MG63 (cell line): ENCODE measurements at regions not wholly inside any gene's neighbourhood (a gene's known extent, or its start where the extent isn't known, plus 50 kb on each side); places are given as distances from the start of the nearest gene placed in this dataset.

Source experiments
- DNase-seq: peaks from one replicate; pipeline ENCODE4 v3.0.0-alpha.2; 2020
- H3K27me3 ChIP-seq: fragments of 250-450 bp; sonication (Bioruptor Pico); 2 replicates; pipeline ENCODE4 v1.5.1; 2020; ENCODE audit warnings: mild to moderate bottlenecking, moderate library complexity
- H3K36me3 ChIP-seq: fragments of 250-450 bp; sonication (Bioruptor Pico); 2 replicates; pipeline ENCODE4 v1.5.1; 2020; ENCODE audit warnings: mild to moderate bottlenecking, moderate library complexity
- H3K4me3 ChIP-seq: fragments of 250-450 bp; sonication (Bioruptor Pico); 2 replicates; pipeline ENCODE4 v1.5.1; 2020; ENCODE audit warnings: mild to moderate bottlenecking, moderate library complexity
- H3K9me3 ChIP-seq: fragments of 250-450 bp; sonication (Bioruptor Pico); 2 replicates; pipeline ENCODE4 v1.5.1; 2020; ENCODE audit warnings: mild to moderate bottlenecking, moderate library complexity

DNA sequence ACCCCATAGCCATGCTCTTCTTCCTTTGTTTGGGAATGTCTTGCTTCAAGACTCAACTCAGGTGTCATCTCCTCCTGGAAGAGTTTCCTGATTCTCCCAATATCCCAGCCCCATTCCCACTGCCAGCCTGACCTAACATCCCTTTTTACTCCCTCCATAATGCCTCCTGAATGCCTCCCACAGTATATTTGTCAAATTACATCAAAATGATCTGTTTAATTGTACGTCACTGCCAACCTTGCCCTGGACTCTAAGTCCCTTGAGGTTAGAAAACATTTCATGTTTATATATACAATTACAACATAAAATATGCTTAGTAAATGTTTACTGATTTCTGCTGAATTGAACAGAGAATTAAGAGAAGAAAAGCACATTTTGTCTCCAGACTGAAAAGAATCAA, 301.6 kb upstream of the PDE4D start:
- no peak for DNase-seq
- Histone ChIP-seq H3K36me3 (no peaks in the 10 kb centered on the region), H3K27me3 (no peaks in the 10 kb centered on the region), H3K9me3 (no peaks in the 10 kb centered on the region), H3K4me3 (no peak overlapping the region)

DNA sequence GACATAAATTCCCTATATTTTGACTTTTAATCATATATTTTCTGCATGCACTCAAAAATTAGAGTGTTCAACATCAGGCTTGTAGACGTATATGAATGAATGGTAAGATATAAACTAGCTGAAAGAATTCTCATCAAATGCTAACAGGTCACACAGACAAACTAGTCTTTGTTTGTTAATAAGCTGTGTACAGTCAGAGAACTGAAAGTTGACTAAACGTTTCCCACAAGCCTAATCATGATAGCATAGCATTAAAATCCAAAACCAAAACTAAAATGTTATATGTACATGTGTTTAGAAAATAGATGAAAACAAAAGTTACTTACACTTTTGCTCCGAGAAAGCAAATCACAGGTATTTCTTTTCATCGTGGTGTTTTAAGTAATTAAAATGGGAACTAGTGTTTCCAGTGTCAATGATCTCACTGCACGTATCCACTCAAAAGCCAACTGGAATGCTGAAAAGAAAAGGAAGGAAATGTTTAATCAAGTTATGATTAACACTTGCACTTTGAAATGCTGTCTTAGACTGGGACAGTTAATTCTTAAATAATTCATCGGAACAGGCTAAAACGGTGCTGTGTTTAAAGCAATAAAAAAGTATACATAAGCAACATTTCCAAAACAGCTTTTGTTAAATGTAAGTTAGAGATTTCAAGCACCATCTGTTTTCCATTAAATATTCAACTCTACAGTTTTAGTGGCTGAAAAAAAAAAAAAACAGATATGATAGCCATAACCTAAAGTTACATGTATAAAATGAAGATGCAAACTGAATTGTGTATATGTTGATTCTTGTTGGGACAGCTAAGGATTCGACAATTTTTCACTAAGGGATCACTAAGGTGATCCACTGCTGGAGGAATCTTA, 291.9 kb upstream of the PDE4D start:
- Histone ChIP-seq H3K36me3 (no peaks in the 10 kb centered on the region), H3K9me3 (no peaks in the 10 kb centered on the region), H3K27me3 (peaks cover 3% of the 10 kb centered on the region; the same call in 1 of the 2 replicates), H3K4me3 (no peak overlapping the region)
- DNase-seq: no peak

DNA sequence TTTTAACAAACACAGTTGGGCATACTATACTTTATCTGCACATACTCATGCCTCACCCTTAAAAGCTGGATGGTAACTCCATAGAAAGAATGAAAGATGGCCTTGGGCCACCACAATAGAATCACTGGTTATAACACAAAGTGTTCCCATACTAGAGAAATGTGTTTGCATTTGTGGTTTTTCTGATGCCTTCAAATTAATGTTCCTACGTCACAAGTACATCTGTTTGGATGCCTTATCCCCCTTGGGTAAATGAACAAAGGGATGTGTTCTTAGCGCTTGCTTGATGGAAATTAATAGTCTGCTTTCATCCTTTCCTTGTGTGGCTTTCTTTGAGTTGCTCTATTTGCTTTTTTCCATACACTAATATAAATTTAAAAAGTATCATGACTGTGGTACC, 291.1 kb upstream of the PDE4D start:
- Histone ChIP-seq H3K36me3 (no peaks in the 10 kb centered on the region), H3K27me3 (peaks cover 3% of the 10 kb centered on the region; the same call in 1 of the 2 replicates), H3K4me3 (no peak overlapping the region), H3K9me3 (no peaks in the 10 kb centered on the region)
- no peak for DNase-seq

DNA sequence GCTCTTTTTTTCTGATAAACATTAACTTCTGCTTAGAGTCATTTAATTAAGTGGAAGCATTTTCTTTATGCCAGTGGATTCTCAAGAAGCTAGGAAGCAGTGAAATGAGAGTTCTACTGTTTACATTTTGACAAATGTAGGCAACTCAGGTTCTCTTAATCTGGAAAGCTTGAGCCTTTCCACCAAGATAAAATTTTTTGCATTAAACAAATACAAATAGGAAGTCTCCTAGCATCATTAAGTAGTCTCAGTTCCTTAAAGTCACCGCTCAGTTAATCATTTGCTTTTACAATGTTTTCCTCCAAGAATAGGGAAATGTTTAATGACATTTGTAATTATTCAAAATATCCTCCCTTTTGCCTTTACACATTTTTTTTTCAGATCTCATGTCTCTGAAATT, 290.4 kb upstream of the PDE4D start:
- DNase-seq: no peak
- H3K27me3 ChIP-seq: peaks cover 3% of the 10 kb centered on the region; the same call in 1 of the 2 replicates
- no peaks in the 10 kb centered on the region for H3K36me3 ChIP-seq
- H3K9me3 ChIP-seq: no peaks in the 10 kb centered on the region
- H3K4me3 ChIP-seq: no peak overlapping the region

DNA sequence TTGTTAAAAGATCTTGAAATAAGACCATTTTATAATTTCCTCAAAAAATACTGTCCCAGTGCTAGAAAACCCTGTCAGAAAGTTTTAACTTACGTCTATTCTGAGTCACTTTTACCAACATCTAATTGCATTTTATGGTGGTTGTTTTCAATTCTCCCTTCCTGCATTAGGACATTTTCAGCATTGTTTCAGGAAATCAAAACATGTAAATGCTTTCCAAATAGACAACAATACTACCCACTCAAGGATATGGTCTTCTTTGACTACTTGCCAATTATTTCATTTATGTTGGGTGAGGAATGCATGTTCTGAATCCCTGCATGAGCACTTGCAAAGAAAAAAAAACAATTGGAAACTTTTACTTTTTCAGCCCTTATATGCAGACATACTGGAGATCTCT, 284.6 kb upstream of the PDE4D start:
- no peak overlapping the region for H3K4me3 ChIP-seq
- DNase-seq: no peak
- H3K27me3 ChIP-seq: no peaks in the 10 kb centered on the region
- H3K9me3 ChIP-seq: no peaks in the 10 kb centered on the region
- no peaks in the 10 kb centered on the region for H3K36me3 ChIP-seq

DNA sequence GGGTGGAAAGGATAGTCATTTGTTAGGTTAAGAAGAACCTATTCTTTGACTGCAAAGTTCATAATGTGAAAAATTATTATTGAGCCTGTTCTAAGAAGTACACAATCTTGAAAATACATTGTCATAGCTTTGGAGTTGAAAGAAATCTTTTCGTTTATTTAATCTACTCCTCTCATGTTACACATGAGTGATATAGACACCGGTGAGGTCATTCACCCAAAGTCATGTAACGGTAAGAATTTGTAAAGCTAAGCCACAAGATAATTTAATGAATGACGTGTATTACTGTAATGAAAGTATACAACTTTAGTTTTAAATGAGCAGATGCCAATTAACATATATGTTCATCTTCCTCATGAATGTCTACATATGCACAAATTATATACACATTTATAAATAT, 284.1 kb upstream of the PDE4D start:
- H3K36me3 ChIP-seq: no peaks in the 10 kb centered on the region
- no peak for DNase-seq
- H3K4me3 ChIP-seq: no peak overlapping the region
- no peaks in the 10 kb centered on the region for H3K9me3 ChIP-seq
- no peaks in the 10 kb centered on the region for H3K27me3 ChIP-seq

DNA sequence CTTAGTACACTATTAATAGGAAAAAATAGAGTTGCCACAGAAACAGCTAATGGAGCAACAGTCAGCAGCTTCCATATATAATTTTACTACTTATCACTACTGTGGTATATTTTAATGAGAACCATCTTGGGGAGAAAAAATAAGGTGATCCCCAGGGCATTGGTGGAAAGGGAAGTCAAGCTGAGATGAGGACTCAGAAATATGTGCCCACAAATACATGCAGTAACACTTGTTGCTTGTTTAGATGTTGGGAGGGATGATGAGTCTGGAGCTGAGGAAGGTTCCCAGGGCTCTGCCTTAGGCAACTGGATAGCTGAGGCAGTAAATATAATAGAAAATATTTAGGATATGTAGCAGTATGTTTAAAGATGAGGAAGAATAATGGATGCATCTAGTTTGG, 280.1 kb upstream of the PDE4D start:
- Histone ChIP-seq H3K9me3 (no peaks in the 10 kb centered on the region), H3K36me3 (no peaks in the 10 kb centered on the region), H3K27me3 (no peaks in the 10 kb centered on the region), H3K4me3 (no peak overlapping the region)
- DNase-seq: no peak

DNA sequence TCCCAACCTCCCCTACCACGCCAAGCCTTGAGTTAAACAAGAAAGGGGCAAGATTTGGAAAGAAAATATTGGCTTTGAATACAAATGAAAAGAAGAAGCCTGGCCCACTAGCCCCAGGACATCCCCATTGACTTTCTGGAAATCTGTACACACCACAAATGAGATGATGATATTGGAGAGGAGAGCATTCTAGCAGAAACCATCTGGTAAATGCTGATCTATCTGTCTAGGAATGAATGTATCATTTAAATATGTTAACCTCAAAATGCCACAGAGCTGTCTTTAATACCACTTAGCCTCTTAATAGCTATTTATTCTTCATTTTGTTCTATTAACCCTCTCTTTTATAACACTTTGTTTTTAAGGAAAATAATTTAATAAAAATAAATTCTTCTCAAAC, 270.2 kb upstream of the PDE4D start:
- DNase-seq: no peak
- no peaks in the 10 kb centered on the region for H3K9me3 ChIP-seq
- H3K27me3 ChIP-seq: no peaks in the 10 kb centered on the region
- no peaks in the 10 kb centered on the region for H3K36me3 ChIP-seq
- no peak overlapping the region for H3K4me3 ChIP-seq

DNA sequence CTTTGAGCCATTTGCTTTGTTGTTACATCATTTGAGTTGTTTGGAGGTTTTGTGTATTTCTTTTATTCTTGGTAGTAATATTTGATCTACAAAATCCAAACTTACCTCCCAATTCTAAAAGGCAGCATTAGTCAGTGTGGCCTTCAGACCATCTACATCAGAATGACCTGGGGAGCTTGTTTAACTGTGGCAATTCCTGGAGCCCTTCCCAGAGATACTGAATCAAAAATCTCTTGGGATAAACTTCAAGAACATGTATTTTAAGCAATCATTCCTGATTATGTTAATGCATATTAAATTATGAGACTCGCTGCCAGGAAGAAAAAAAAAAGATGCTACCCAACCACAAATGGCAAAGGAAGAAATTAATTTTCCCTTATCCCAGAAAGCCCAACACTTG, 268.9 kb upstream of the PDE4D start:
- no peak for DNase-seq
- Histone ChIP-seq H3K36me3 (no peaks in the 10 kb centered on the region), H3K4me3 (no peak overlapping the region), H3K27me3 (no peaks in the 10 kb centered on the region), H3K9me3 (no peaks in the 10 kb centered on the region)

DNA sequence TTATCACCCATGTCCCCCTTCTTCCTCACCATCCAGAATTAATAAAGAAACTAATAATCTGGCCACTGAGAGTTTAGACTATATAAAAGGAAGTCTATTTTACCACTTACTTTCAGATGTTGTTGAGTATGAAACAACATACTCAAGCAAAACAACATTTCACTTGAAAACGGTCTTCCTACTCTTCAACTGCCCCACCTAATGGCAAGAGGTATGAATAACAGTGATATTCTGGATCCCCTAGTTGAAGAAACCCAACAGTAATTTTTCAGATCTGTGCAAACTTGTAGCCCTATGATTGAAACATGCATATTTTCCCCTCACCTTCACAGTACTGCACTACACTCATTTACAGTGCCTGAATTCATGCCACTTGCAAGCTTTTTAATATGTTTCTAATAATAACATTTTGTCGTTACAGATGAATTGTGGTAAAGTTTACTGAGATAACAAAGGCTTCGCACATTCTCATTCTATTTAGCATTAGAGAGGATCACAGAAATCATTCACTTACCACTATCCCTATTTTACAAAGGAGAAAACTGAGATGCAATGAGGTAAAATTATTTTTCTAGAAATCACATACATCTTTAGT, 267.9 kb upstream of the PDE4D start:
- H3K27me3 ChIP-seq: no peaks in the 10 kb centered on the region
- no peaks in the 10 kb centered on the region for H3K36me3 ChIP-seq
- no peak overlapping the region for H3K4me3 ChIP-seq
- no peaks in the 10 kb centered on the region for H3K9me3 ChIP-seq
- DNase-seq: no peak

DNA sequence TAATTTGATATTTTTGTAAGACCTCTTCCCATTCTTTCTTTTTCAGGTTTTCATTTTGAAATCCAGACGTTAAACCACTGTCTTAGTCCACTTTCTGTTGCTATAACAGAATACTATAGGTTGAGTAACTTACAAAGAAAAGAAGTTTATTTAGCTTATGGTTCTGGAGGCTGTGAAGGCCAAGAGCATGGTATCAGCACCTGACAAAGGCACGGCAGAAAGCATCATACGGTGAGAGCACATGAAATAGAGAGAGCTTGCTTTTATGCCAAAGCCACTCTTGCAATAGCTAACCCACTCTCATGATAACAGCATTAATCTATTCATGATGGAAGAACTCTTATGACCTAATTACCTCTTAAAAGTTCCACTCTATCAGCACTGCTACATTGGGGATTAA, 255.6 kb upstream of the PDE4D start:
- H3K9me3 ChIP-seq: no peaks in the 10 kb centered on the region
- H3K4me3 ChIP-seq: no peak overlapping the region
- no peaks in the 10 kb centered on the region for H3K27me3 ChIP-seq
- DNase-seq: no peak
- no peaks in the 10 kb centered on the region for H3K36me3 ChIP-seq

DNA sequence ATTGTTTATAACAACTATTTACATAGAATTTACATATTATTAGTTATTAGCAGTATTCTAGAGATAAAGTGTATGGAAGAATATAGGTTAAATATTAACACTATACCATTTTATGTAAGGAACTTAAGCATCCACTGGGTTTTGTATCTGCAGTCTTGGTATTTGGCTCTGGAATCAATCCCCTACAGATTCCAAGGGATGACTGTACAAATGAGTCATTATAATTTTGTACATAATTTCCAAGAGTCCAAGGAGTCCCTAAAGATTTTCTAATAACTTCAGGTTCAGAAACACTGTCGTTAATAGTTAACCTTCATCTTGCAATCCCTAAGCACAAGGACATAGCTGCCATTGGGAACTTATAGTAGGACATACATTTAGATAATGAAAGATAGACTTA, 254.8 kb upstream of the PDE4D start:
- Histone ChIP-seq H3K27me3 (no peaks in the 10 kb centered on the region), H3K4me3 (no peak overlapping the region), H3K9me3 (no peaks in the 10 kb centered on the region), H3K36me3 (no peaks in the 10 kb centered on the region)
- no peak for DNase-seq

DNA sequence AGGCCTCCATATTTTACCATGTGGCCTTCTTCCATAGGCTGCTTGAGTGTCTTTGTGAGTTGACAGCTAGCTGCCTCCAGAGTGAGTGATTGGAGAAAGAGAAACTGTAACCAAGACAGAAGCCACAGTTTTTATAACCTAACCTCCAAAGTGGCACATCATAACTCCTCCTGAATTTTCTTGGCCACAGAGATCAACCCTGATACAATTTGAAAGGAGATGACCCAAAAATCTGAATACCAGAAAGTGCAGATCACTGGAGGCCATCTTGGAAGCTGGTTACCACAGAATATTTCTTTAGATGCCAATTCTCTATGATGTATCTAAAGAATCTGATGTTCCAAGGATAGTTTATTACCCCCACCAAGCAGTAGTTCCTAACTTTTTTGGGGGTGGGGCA, 254.3 kb upstream of the PDE4D start:
- Histone ChIP-seq H3K36me3 (no peaks in the 10 kb centered on the region), H3K4me3 (no peak overlapping the region), H3K9me3 (no peaks in the 10 kb centered on the region), H3K27me3 (no peaks in the 10 kb centered on the region)
- no peak for DNase-seq

DNA sequence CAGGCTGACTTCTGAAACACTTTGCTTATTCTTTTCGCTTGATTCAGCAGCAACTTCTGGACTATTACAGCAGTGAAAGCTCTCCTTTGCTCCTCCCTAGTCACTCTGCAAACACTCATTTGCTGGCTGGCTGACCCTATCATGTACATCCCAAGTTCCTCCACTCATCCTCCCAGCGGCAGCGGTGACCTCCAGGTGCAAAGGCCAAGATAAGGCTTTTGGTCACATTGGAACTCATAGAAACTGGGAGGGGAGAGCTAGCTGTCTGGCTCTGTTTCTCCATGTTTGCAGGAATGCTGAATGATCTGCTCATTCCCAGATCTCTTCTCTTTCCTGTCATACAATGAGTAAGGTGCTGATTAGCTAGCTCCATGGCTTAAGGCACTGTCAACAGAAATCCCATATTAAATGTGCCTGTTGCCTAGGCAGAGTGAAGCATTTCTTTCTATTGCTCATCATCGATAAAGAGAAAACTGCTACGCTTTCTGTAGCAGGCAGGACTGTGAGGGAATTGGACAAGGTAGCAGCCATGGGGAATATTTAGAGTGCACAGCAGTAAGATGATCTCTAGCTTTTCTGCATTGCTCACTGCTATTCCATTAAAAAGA, 250.5 kb upstream of the PDE4D start:
- Histone ChIP-seq H3K36me3 (no peaks in the 10 kb centered on the region), H3K9me3 (no peaks in the 10 kb centered on the region), H3K27me3 (no peaks in the 10 kb centered on the region), H3K4me3 (no peak overlapping the region)
- DNase-seq: no peak

DNA sequence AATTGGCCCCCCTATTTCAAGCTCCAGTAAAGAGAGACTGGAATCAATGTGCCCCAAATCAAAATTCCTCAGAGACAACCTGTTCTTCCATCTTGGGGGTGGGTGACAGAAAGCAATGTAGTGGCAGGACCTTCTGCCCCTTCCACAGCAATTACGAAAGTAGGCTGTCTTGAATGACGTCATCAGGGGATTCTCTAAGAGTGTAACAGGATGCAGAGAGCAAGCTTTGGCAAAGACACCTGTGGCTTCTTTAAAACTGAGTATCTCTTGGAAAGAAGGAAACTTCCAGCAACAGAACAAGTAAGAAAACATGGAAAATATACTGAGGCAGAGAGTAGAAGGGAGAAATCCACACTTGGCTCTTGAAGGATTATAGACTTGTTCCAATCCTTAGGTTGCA, 247.6 kb upstream of the PDE4D start:
- Histone ChIP-seq H3K9me3 (no peaks in the 10 kb centered on the region), H3K36me3 (no peaks in the 10 kb centered on the region), H3K27me3 (no peaks in the 10 kb centered on the region), H3K4me3 (no peak overlapping the region)
- no peak for DNase-seq

DNA sequence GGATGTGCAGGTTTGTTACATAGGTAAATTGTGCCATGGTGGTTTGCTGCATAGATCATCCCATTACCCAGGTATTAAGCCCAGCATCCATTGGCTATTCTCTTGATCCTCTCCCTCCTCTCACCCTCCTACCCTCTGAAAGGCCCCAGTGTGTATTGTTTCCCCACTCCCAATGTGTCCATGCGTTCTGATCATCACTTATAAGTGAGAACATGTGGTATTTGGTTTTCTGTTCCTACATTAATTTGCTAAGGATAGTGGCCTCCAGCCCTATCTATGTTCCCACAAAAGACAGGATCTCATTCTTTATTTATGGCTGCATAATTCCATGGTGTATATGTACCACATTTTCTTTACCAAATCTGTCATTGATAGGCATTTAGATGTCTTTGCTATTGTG, 243.3 kb upstream of the PDE4D start:
- no peaks in the 10 kb centered on the region for H3K27me3 ChIP-seq
- DNase-seq: no peak
- no peak overlapping the region for H3K4me3 ChIP-seq
- no peaks in the 10 kb centered on the region for H3K9me3 ChIP-seq
- no peaks in the 10 kb centered on the region for H3K36me3 ChIP-seq

DNA sequence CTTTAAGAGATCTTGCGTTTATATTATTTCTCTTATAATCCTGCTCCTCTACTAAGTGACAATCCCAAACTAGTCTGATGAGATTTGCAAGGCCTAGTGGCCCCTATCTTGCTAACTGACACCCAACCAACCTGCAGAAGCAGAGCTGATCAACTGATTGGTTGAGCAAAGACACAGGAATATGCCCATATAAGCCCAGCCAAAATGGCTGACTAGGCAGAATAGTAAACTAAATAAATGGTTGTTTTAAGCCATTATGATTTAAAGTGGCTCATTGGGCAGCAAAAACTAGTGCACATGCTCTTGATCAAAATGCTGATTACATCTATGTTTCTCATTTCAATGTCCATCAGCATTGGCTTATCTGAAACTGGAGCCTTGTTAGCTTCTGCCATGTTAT, 238.0 kb upstream of the PDE4D start:
- Histone ChIP-seq H3K27me3 (no peaks in the 10 kb centered on the region), H3K9me3 (no peaks in the 10 kb centered on the region), H3K4me3 (no peak overlapping the region), H3K36me3 (no peaks in the 10 kb centered on the region)
- DNase-seq: no peak

DNA sequence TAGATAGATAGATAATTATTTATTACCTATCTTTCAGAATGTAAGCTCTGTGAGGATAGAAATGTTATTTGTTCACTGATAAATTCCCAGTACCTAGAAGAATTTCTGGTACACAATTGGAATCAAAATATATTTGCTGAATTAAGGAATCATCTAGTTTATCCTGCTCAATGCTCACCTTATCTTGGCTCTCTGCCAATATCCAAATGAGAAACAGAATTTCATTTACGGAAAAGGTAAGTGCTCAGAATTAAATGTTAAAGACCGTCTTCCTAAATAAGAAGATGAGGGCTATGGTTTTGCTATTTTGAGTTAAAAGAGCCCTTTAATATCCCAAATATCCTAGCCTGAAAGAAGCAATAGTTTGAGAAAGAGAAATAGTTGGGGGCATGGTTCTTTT, 232.1 kb upstream of the PDE4D start:
- H3K9me3 ChIP-seq: no peaks in the 10 kb centered on the region
- H3K36me3 ChIP-seq: no peaks in the 10 kb centered on the region
- H3K4me3 ChIP-seq: no peak overlapping the region
- H3K27me3 ChIP-seq: no peaks in the 10 kb centered on the region
- DNase-seq: no peak
